BE2C (cell line): ENCODE measurements at regions not wholly inside any gene's neighbourhood (a gene's known extent, or its start where the extent isn't known, plus 50 kb on each side); places are given as distances from the start of the nearest gene placed in this dataset.

Experiments
- DNase-seq: peaks from one replicate; pipeline ENCODE4 v3.0.0-alpha.2; 2020
- H3K27me3 ChIP-seq: fragments of 250-450 bp; sonication (Bioruptor Pico); 2 replicates; pipeline ENCODE4 v1.5.1; 2020; ENCODE audit warnings: mild to moderate bottlenecking
- H3K36me3 ChIP-seq: fragments of 250-450 bp; sonication (Bioruptor Pico); 2 replicates; pipeline ENCODE4 v1.5.1; 2020; ENCODE audit warnings: mild to moderate bottlenecking
- H3K4me1 ChIP-seq: fragments of 250-450 bp; sonication (Bioruptor Pico); 2 replicates; pipeline ENCODE4 v1.5.1; 2020
- H3K4me3 ChIP-seq: 2 replicates; pipeline ENCODE4 v1.5.1; 2011; ENCODE audit warnings: low read depth, low read length
- H3K9me3 ChIP-seq: fragments of 250-450 bp; sonication (Bioruptor Pico); 2 replicates; pipeline ENCODE4 v1.5.1; 2020
- TF ChIP-seq, protein P1 (sequence below): IDR thresholded peaks from 2 replicates; pipeline ENCODE4 v1.5.1; 2012; ENCODE audit warnings: mild to moderate bottlenecking, low read depth, low read length

DNA sequence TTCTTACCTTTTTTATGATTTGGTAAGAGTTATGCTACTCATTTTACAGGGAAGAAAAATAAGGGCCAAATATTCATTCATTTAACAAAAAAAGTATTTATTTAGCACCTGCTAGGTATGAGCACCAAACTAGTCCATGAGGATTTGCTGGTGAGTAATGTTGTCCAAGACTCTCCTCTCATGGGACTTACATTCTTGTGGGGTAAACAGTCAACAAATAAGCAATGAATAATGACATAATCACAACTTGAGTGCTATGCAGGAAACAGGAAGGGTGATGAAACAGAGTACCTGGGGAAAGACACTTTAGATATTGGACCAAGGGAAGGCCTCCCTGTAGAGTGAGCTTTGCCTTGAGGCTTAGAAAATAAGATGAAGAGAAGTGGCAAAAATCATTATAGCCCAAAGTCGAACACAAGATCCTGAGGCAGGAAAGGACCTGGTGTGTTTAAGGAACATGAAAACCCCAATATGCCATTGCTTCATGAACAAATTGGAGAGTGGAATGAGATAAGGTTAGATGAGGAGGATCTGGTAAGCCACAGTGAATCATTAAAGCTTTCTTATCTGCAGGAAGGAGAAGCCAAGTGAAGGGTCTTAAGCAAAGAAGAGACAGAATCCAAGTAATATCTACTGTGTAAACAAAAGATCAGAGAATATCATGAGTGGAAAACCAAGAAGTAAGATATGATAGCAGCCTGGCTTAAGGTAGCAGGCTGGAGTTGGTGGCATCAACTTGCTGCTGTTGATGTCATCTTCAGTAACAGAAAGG, 294.5 kb upstream of the NBEA start:
- no peaks in the 10 kb centered on the region for H3K4me1 ChIP-seq
- TF ChIP-seq, protein P1, sequence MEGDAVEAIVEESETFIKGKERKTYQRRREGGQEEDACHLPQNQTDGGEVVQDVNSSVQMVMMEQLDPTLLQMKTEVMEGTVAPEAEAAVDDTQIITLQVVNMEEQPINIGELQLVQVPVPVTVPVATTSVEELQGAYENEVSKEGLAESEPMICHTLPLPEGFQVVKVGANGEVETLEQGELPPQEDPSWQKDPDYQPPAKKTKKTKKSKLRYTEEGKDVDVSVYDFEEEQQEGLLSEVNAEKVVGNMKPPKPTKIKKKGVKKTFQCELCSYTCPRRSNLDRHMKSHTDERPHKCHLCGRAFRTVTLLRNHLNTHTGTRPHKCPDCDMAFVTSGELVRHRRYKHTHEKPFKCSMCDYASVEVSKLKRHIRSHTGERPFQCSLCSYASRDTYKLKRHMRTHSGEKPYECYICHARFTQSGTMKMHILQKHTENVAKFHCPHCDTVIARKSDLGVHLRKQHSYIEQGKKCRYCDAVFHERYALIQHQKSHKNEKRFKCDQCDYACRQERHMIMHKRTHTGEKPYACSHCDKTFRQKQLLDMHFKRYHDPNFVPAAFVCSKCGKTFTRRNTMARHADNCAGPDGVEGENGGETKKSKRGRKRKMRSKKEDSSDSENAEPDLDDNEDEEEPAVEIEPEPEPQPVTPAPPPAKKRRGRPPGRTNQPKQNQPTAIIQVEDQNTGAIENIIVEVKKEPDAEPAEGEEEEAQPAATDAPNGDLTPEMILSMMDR = no peak
- H3K27me3 ChIP-seq = no peaks in the 10 kb centered on the region
- H3K36me3 ChIP-seq = no peaks in the 10 kb centered on the region
- no peak for DNase-seq
- no peak overlapping the region for H3K4me3 ChIP-seq
- H3K9me3 ChIP-seq = no peaks in the 10 kb centered on the region; the same call in 1 of the 2 replicates

DNA sequence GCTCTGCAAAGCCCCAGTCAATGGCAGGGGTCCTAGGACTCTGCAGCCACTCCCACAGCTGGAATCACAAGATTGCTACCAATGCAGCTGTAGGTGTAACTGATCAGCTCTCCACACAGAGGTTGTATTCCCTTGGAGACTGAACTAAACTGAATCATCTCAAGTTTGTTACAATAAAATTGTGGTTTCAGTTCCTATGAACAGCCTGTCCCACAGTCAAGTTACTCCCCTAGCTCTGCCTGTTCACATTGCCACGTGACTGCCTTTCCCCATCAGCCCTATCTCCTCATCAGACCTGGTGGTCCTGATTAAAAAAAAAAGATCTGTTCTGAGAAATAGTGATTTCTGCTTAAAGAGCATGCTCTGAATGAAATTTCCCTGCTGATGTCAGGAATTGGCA, 287.9 kb upstream of the NBEA start:
- TF ChIP-seq, protein P1 = no peak
- no peak for DNase-seq

DNA sequence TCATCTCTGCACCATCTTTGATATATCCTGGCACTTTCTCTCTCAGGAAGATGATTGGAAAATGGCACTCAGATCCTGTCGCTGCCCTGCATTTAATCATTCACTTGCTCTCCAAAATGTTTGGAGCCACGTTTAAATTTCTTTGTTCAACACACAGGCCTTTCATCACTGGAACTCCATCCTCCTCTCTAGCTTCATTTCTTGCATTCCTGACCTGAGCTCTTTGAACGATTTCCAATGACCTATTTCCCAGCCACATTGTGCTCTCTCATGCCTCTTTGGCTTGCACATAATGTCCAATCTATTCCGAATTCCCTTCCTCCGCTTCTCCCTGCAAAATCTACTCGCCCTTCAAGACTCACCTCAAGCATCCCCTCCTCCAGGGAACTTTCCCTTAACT, 287.4 kb upstream of the NBEA start:
- Histone ChIP-seq H3K36me3 (no peaks in the 10 kb centered on the region), H3K4me1 (no peaks in the 10 kb centered on the region; the same call in 1 of the 2 replicates), H3K9me3 (no peaks in the 10 kb centered on the region), H3K27me3 (no peaks in the 10 kb centered on the region), H3K4me3 (no peak overlapping the region)
- TF ChIP-seq, protein P1 = no peak
- no peak for DNase-seq

More for the DNA sequence above, 287.9 kb upstream of the NBEA start:
- Histone ChIP-seq H3K36me3 (no peaks in the 10 kb centered on the region), H3K27me3 (no peaks in the 10 kb centered on the region), H3K4me1 (no peaks in the 10 kb centered on the region; the same call in 1 of the 2 replicates), H3K9me3 (no peaks in the 10 kb centered on the region), H3K4me3 (no peak overlapping the region)

DNA sequence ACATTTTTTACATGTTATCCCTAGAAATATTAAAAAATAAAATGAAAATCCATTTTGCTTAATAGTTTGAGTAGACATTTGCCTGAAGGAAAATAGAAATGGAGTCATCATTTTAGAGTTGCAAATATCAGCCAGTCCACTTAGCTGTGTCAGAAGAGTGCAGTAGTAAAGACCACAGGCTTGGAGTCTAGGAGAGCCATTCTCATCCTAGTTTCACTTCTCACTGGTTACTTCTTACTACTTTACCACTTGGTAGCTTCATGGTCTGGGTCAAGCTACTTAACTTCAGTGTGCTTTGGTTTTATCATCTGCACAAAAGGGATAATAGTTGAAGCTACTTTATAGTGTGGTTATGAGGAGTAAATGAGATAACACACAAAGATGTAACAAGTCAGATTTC, 286.5 kb upstream of the NBEA start:
- Histone ChIP-seq H3K9me3 (no peaks in the 10 kb centered on the region), H3K36me3 (no peaks in the 10 kb centered on the region), H3K4me1 (no peaks in the 10 kb centered on the region; the same call in 1 of the 2 replicates), H3K4me3 (no peak overlapping the region), H3K27me3 (no peaks in the 10 kb centered on the region)
- DNase-seq = no peak
- TF ChIP-seq, protein P1 = no peak

DNA sequence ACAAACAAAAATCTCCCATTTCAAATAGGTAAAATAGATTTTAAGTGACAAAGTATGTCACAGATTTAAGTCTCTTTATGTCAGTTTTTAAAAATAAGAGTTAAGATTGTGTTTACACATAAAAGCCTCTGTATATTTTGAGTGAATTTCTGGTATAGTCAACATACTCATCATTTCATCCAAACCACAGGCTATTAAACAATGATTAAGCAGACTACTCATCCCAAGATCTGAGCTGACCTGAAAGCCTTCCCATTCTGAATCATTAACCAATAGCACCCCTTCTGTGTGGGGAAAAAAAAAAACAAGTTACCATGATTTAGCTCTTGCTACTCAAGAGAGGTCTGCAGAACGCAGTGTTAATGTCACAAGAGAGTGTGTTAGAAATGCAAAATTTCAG, 284.4 kb upstream of the NBEA start:
- H3K9me3 ChIP-seq = no peaks in the 10 kb centered on the region
- TF ChIP-seq, protein P1 = no peak
- no peak for DNase-seq

More for the DNA sequence above, 284.4 kb upstream of the NBEA start:
- Histone ChIP-seq H3K4me1 (no peaks in the 10 kb centered on the region; the same call in 1 of the 2 replicates), H3K4me3 (no peak overlapping the region), H3K36me3 (no peaks in the 10 kb centered on the region), H3K27me3 (no peaks in the 10 kb centered on the region)
